Kidney (tissue), 13 donors: ENCODE measurements at regions not wholly inside any gene's neighbourhood (a gene's known extent, or its start where the extent isn't known, plus 50 kb on each side); places are given as distances from the start of the nearest gene placed in this dataset.

Source experiments
- DNase-seq, 5 donors: peaks; one replicate each; pipeline ENCODE4 v3.0.0-alpha.2; 2013 to 2020
- FAIRE-seq: peaks from 2 replicates; lab custom pipeline; 2012; peaks lifted over from hg19 to GRCh38; lab: Jason Lieb, UNC
- H3K27ac ChIP-seq, 2 donors: one replicate each; pipeline ENCODE4 v1.7.0; 2013; ENCODE audit warnings: low read depth in 2 of 2, low read length in 2 of 2, inconsistent platforms in 1 of 2
- H3K27me3 ChIP-seq: one replicate; pipeline ENCODE4 v1.7.1; 2013; ENCODE audit warnings: low read length, inconsistent platforms; ENCODE audit not compliant: control insufficient read depth, insufficient read depth
- H3K36me3 ChIP-seq, 3 donors: one replicate each; pipeline versions ENCODE4 v1.7.0 to v1.7.1; 2013; ENCODE audit warnings: low read length in 3 of 3, control low read depth in 1 of 3, inconsistent platforms in 1 of 3; ENCODE audit not compliant: insufficient read depth in 3 of 3, control insufficient read depth in 2 of 3
- H3K4me1 ChIP-seq, 3 donors: one replicate each; pipeline versions ENCODE4 v1.7.0 to v1.7.1; 2013; ENCODE audit warnings: low read length in 3 of 3, inconsistent platforms in 1 of 3, low read depth in 1 of 3; ENCODE audit not compliant: control insufficient read depth in 2 of 3, insufficient read depth in 2 of 3
- H3K4me3 ChIP-seq, 3 donors: one replicate each; pipeline versions ENCODE4 v1.7.0 to v1.8.1; 2013; ENCODE audit warnings: low read length in 3 of 3, control low read depth in 1 of 3, inconsistent platforms in 1 of 3
- H3K9ac ChIP-seq, 3 donors: one replicate each; pipeline versions ENCODE4 v1.7.0 to v1.7.1; 2013; ENCODE audit warnings: low read length in 3 of 3, control low read depth in 1 of 3, inconsistent platforms in 1 of 3
- H3K9me3 ChIP-seq, 3 donors: one replicate each; pipeline versions ENCODE4 v1.7.0 to v1.7.1; 2013; ENCODE audit warnings: low read length in 3 of 3, control low read depth in 1 of 3, inconsistent platforms in 1 of 3; ENCODE audit not compliant: control insufficient read depth in 2 of 3, insufficient read depth in 1 of 3
- CTCF ChIP-seq: IDR thresholded peaks from 3 replicates; pipeline ENCODE4 v1.5.1; 2012; ENCODE audit warnings: mild to moderate bottlenecking, moderate library complexity, borderline replicate concordance; ENCODE audit not compliant: insufficient read depth; ENCODE audit errors: extremely low read depth
- intact Hi-C: fragments of 100-400 bp; cut with DNase I; formaldehyde crosslinking; loops from one replicate; pipeline ENCODE4 v1.11.1; 2022
- donor health status: control.
- donor health status: control.
- donor health status: control.
- donor health status: control.
- donor health status: control.
- donor health status: DM: yes; HTN: yes; CAD: no.
- donor health status: Normal renal cell carcinoma (clear cell type).

DNA sequence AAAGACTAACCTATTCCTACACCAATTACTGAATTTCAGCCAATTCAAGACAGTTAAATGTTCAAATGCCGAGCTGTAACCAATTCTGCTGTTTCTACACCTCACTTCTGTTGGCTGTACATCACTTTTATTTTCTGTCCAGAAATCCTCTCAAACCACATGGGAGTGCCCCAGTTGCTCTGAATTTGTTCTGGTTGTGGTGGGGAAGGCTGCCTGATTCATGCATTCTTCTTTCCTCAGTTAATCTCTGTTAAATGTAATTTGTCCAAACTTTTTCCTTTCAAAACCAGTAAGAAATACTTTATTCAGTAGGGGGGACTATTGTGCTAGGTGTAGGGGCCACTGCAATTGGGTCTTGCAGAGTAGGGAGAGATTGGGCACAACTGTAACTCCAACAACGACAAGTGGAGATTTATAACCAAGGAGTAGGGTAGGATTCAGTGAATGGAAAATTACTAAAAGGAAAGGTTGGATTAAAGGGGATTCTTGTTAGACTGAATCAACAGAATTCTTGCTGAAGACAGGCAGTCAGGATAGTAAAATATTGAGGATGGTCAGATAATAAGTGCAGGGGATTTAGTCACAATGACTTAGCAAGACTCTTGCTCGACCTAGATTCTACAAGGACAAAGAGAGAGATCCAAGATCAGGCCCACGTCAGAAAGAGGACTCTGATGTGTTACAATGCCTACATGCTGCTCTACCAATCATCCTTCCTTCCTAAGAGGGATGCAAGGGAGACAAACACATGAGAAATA, 593.5 kb upstream of the FAT3 start:
- DNase-seq (no peak), FAIRE-seq (no peak)
- TF ChIP-seq CTCF, result no peak
- H3K36me3 ChIP-seq, result no peaks in the 10 kb centered on the region
- H3K27me3 ChIP-seq, result no peaks in the 10 kb centered on the region
- intact Hi-C loops, result no loop called here
- no peak overlapping the region for H3K27ac ChIP-seq
- no peaks in the 10 kb centered on the region for H3K4me1 ChIP-seq
- no peaks in the 10 kb centered on the region for H3K9me3 ChIP-seq
- H3K9ac ChIP-seq, result no peak overlapping the region
- H3K4me3 ChIP-seq, result no peak overlapping the region

GRCh38 chr11:91625495-91625894, 599.1 kb upstream of the FAT3 start:
- FAIRE-seq (no peak), DNase-seq (no peak)
- no peaks in the 10 kb centered on the region for H3K9me3 ChIP-seq
- H3K27ac ChIP-seq, result no peak overlapping the region
- no peak overlapping the region for H3K4me3 ChIP-seq
- intact Hi-C loops, result no loop called here
- no peaks in the 10 kb centered on the region for H3K36me3 ChIP-seq
- TF ChIP-seq CTCF, result no peak
- H3K4me1 ChIP-seq, result no peaks in the 10 kb centered on the region
- H3K9ac ChIP-seq, result no peak overlapping the region
- H3K27me3 ChIP-seq, result no peaks in the 10 kb centered on the region

- TF ChIP-seq CTCF, result no peak
- intact Hi-C loops, result no loop called here
- FAIRE-seq (no peak), DNase-seq (no peak)
- Histone ChIP-seq H3K27ac (no peak overlapping the region), H3K9ac (no peak overlapping the region), H3K9me3 (no peaks in the 10 kb centered on the region), H3K4me3 (no peak overlapping the region), H3K27me3 (no peaks in the 10 kb centered on the region), H3K36me3 (no peaks in the 10 kb centered on the region), H3K4me1 (no peaks in the 10 kb centered on the region)
These were observed 600.6 kb upstream of the FAT3 start for GRCh38 chr11:91624021-91624420.

GRCh38 chr11:91608677-91609076, 615.9 kb upstream of the FAT3 start:
- no peak for FAIRE-seq
- H3K36me3 ChIP-seq, result no peaks in the 10 kb centered on the region
- H3K4me1 ChIP-seq, result no peaks in the 10 kb centered on the region
- no peak for DNase-seq
- intact Hi-C loops, result no loop called here
- H3K27ac ChIP-seq, result no peak overlapping the region
- H3K9me3 ChIP-seq, result no peaks in the 10 kb centered on the region
- H3K9ac ChIP-seq, result no peak overlapping the region
- TF ChIP-seq CTCF, result no peak
- H3K27me3 ChIP-seq, result no peaks in the 10 kb centered on the region
- no peak overlapping the region for H3K4me3 ChIP-seq
